OCI-LY3 (cell line): ENCODE measurements at regions not wholly inside any gene's neighbourhood (a gene's known extent, or its start where the extent isn't known, plus 50 kb on each side); places are given as distances from the start of the nearest gene placed in this dataset.

Source experiments
- H2AFZ ChIP-seq: fragments of 200-600, 300-600 bp; shearing (Covaris generic); 2 replicates; pipeline ENCODE4 v1.6.0; 2014; ENCODE audit warnings: antibody characterized with exemption, low read depth, low read length
- H3K27ac ChIP-seq: fragments of 200-600, 300-600 bp; sonication (generic); 2 replicates; pipeline ENCODE4 v1.5.1; 2014; ENCODE audit warnings: mild to moderate bottlenecking, low read length, moderate library complexity, mixed read lengths
- H3K27me3 ChIP-seq: fragments of 200-600, 300-600 bp; sonication (generic); 2 replicates; pipeline ENCODE4 v1.6.1; 2014; ENCODE audit warnings: low read depth, low read length, mixed read lengths
- H3K36me3 ChIP-seq: fragments of 200-600, 300-600 bp; sonication (generic); replicated peaks from 2 replicates; pipeline ENCODE3; 2014; ENCODE audit warnings: low read depth, low read length, mixed read lengths
- H3K4me1 ChIP-seq: fragments of 300-600, 200-600 bp; sonication (generic); 2 replicates; pipeline ENCODE4 v1.6.1; 2014; ENCODE audit warnings: low read length, mixed read lengths
- H3K4me2 ChIP-seq: fragments of 200-600, 300-600 bp; sonication (generic); 2 replicates; pipeline ENCODE4 v1.6.1; 2014; ENCODE audit warnings: low read length, mixed read lengths
- H3K4me3 ChIP-seq: fragments of 300-600, 200-600 bp; sonication (generic); 2 replicates; pipeline ENCODE4 v1.5.1; 2014; ENCODE audit warnings: antibody characterized with exemption, mild to moderate bottlenecking, low read length, moderate library complexity
- H3K79me2 ChIP-seq: fragments of 300-600, 200-600 bp; shearing (Covaris generic); 2 replicates; pipeline ENCODE4 v1.6.1; 2014; ENCODE audit warnings: mild to moderate bottlenecking, low read length, mixed read lengths
- H3K9ac ChIP-seq: fragments of 300-600, 200-600 bp; shearing (Covaris generic); 2 replicates; pipeline ENCODE4 v1.6.0; 2014; ENCODE audit warnings: mild to moderate bottlenecking, low read length, moderate library complexity
- H3K9me3 ChIP-seq: fragments of 200-600, 300-600 bp; shearing (Covaris generic); 2 replicates; pipeline ENCODE4 v1.6.1; 2014; ENCODE audit warnings: low read length, mixed read lengths; ENCODE audit not compliant: insufficient read depth
- H4K20me1 ChIP-seq: fragments of 200-600, 300-600 bp; sonication (generic); 2 replicates; pipeline ENCODE4 v1.6.1; 2016; ENCODE audit warnings: low read length, mixed read lengths; ENCODE audit not compliant: insufficient read depth
- EZH2phosphoT487 ChIP-seq: fragments of 200-600 bp; shearing (Covaris generic); IDR thresholded peaks from 2 replicates; pipeline ENCODE4 v1.6.1; 2018; ENCODE audit warnings: antibody characterized with exemption, mixed run types, low read depth
- TF ChIP-seq, protein P1 (sequence below): fragments of 200-600, 300-600 bp; sonication (generic); IDR thresholded peaks from 2 replicates; pipeline ENCODE4 v1.5.1; 2014; ENCODE audit warnings: antibody characterized with exemption, low read length, low read depth

DNA sequence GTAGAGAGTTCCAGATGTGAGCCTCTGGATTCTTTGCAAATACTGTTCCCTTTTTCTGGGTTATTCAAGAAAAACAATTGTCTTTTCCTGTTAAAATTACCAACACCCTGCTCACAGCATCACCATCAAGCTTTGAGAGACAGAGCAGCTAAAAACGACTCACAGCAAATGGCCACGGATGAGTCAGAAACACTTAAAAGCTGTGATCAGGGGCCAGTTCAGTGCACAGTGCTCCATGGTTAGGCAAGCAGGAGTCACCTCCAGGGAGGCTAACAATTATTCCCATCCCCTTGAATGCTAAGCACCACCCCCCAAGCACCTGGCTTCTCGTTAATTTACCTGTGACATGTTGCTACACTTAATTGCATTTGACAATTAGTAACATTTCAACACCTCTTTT lies 128.4 kb upstream of the CAMK1G start:
- Histone ChIP-seq H3K27ac (no peak overlapping the region), H3K4me2 (no peak overlapping the region), H2AFZ (no peak overlapping the region), H3K9ac (no peak overlapping the region), H3K4me3 (no peak overlapping the region), H3K27me3 (peaks cover 24% of the 10 kb centered on the region), H4K20me1 (no peaks in the 10 kb centered on the region), H3K36me3 (no peaks in the 10 kb centered on the region), H3K9me3 (no peaks in the 10 kb centered on the region), H3K79me2 (no peaks in the 10 kb centered on the region), H3K4me1 (no peaks in the 10 kb centered on the region)
- TF ChIP-seq, protein P1, sequence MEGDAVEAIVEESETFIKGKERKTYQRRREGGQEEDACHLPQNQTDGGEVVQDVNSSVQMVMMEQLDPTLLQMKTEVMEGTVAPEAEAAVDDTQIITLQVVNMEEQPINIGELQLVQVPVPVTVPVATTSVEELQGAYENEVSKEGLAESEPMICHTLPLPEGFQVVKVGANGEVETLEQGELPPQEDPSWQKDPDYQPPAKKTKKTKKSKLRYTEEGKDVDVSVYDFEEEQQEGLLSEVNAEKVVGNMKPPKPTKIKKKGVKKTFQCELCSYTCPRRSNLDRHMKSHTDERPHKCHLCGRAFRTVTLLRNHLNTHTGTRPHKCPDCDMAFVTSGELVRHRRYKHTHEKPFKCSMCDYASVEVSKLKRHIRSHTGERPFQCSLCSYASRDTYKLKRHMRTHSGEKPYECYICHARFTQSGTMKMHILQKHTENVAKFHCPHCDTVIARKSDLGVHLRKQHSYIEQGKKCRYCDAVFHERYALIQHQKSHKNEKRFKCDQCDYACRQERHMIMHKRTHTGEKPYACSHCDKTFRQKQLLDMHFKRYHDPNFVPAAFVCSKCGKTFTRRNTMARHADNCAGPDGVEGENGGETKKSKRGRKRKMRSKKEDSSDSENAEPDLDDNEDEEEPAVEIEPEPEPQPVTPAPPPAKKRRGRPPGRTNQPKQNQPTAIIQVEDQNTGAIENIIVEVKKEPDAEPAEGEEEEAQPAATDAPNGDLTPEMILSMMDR = no peak
- TF ChIP-seq EZH2phosphoT487 = no peak

- no peak overlapping the region for H3K4me2 ChIP-seq
- H3K4me1 ChIP-seq = no peaks in the 10 kb centered on the region
- no peaks in the 10 kb centered on the region for H3K79me2 ChIP-seq
- no peaks in the 10 kb centered on the region for H3K36me3 ChIP-seq
- H3K27ac ChIP-seq = no peak overlapping the region
- H2AFZ ChIP-seq = no peak overlapping the region
- H3K27me3 ChIP-seq = peaks cover 24% of the 10 kb centered on the region
- TF ChIP-seq EZH2phosphoT487 = no peak
- TF ChIP-seq, protein P1 = no peak
- no peaks in the 10 kb centered on the region for H4K20me1 ChIP-seq
- no peak overlapping the region for H3K4me3 ChIP-seq
- H3K9ac ChIP-seq = no peak overlapping the region
- H3K9me3 ChIP-seq = 0 out of 2 replicates have a peak, but pooled peaks cover 2% of the 10 kb centered on the region
These were observed 127.7 kb upstream of the CAMK1G start for GRCh38 chr1:209455661-209456358.

GRCh38 chr1:209456878-209457277 lies 126.6 kb upstream of the CAMK1G start:
- no peak overlapping the region for H3K4me2 ChIP-seq

GRCh38 chr1:209457401-209458125 lies 126.0 kb upstream of the CAMK1G start:
- H3K36me3 ChIP-seq = no peaks in the 10 kb centered on the region
- H3K4me1 ChIP-seq = no peaks in the 10 kb centered on the region
- TF ChIP-seq EZH2phosphoT487 = no peak
- TF ChIP-seq, protein P1 = no peak
- no peak overlapping the region for H2AFZ ChIP-seq
- H3K9ac ChIP-seq = no peak overlapping the region
- H3K9me3 ChIP-seq = peaks cover 12% of the 10 kb centered on the region
- no peaks in the 10 kb centered on the region for H3K79me2 ChIP-seq
- no peak overlapping the region for H3K27ac ChIP-seq
- H3K4me3 ChIP-seq = no peak overlapping the region
- peaks cover 35% of the 10 kb centered on the region for H3K27me3 ChIP-seq
- no peaks in the 10 kb centered on the region for H4K20me1 ChIP-seq
- H3K4me2 ChIP-seq = no peak overlapping the region

More at GRCh38 chr1:209456878-209457277, 126.6 kb upstream of the CAMK1G start:
- Histone ChIP-seq H3K27me3 (peaks cover 30% of the 10 kb centered on the region), H2AFZ (no peak overlapping the region), H3K36me3 (no peaks in the 10 kb centered on the region), H3K4me1 (no peaks in the 10 kb centered on the region), H3K9me3 (peaks cover 9% of the 10 kb centered on the region), H3K79me2 (no peaks in the 10 kb centered on the region), H4K20me1 (no peaks in the 10 kb centered on the region), H3K9ac (no peak overlapping the region), H3K4me3 (no peak overlapping the region), H3K27ac (no peak overlapping the region)
- TF ChIP-seq, protein P1 = no peak
- no peak for TF ChIP-seq EZH2phosphoT487
